WTC11 (cell line): ENCODE measurements at regions not wholly inside any gene's neighbourhood (a gene's known extent, or its start where the extent isn't known, plus 50 kb on each side); places are given as distances from the start of the nearest gene placed in this dataset.
A peak's percentile ranks its signal among the peaks of the same experiment; 100 is the strongest.

ENCODE experiments used
- ATAC-seq: fragments of 200-7000 bp; cut with Tn5 transposase; 2 replicates; pipeline ENCODE4 v1.10.0; 2021; ENCODE audit warnings: mild to moderate bottlenecking, moderate library complexity
- CTCF ChIA-PET: fragments of 300-600 bp; sonication (Branson Sonifier 250); formaldehyde crosslinking; loops from one replicate; lab custom pipeline; 2021; ENCODE audit warnings: antibody characterized with exemption; lab: Charles Lee
- POLR2A ChIA-PET: fragments of 350-600 bp; sonication (Branson Sonifier 250); formaldehyde crosslinking; loops from one replicate; lab custom pipeline; 2021; ENCODE audit warnings: antibody characterized with exemption; lab: Charles Lee
- DNase-seq: peaks from one replicate; pipeline ENCODE4 v3.0.0; 2021; ENCODE audit warnings: low spot score
- H3K27ac Mint-ChIP-seq: 2 replicates; pipeline ENCODE4 v1.8.0; 2021; ENCODE audit warnings: mixed read lengths
- H3K27me3 Mint-ChIP-seq: 2 replicates; pipeline ENCODE4 v1.8.0; 2021; ENCODE audit warnings: low read depth, mild to moderate bottlenecking, moderate library complexity, mixed read lengths
- H3K36me3 Mint-ChIP-seq: 2 replicates; pipeline ENCODE4 v1.8.0; 2021; ENCODE audit warnings: mixed read lengths
- H3K4me1 Mint-ChIP-seq: 2 replicates; pipeline ENCODE4 v1.8.0; 2022; ENCODE audit warnings: mixed read lengths
- H3K4me3 Mint-ChIP-seq: 2 replicates; pipeline ENCODE4 v1.8.0; 2021; ENCODE audit warnings: mild to moderate bottlenecking, moderate library complexity, mixed read lengths
- H3K9me3 Mint-ChIP-seq: 2 replicates; pipeline ENCODE4 v1.8.0; 2021; ENCODE audit warnings: mixed read lengths
- ARID4B ChIP-seq: sonication (generic); formaldehyde crosslinking; IDR thresholded peaks from 2 replicates; pipeline ENCODE4 v1.8.0; 2023; ENCODE audit warnings: missing genetic modification reagents, mild to moderate bottlenecking, borderline replicate concordance
- E2F4 ChIP-seq: sonication (generic); formaldehyde crosslinking; IDR thresholded peaks from 2 replicates; pipeline ENCODE4 v1.8.1; 2022; ENCODE audit warnings: low read depth, mild to moderate bottlenecking, moderate library complexity, missing genetic modification reagents, borderline replicate concordance
- ERG ChIP-seq: fragments of 250-450 bp; sonication (Bioruptor Pico); IDR thresholded peaks from 2 replicates; pipeline ENCODE4 v1.8.0; 2021; ENCODE audit warnings: mild to moderate bottlenecking
- FOXP1 ChIP-seq: sonication (generic); formaldehyde crosslinking; IDR thresholded peaks from 2 replicates; pipeline ENCODE4 v1.8.0; 2022; ENCODE audit warnings: missing genetic modification reagents, mild to moderate bottlenecking, moderate library complexity, borderline replicate concordance
- GTF2I ChIP-seq: fragments of 250-450 bp; sonication (Bioruptor Pico); conservative IDR thresholded peaks from 2 replicates; pipeline ENCODE4 v1.4.0; 2021; ENCODE audit warnings: mild to moderate bottlenecking
- IRF2 ChIP-seq: sonication (generic); formaldehyde crosslinking; IDR thresholded peaks from 2 replicates; pipeline ENCODE4 v1.8.0; 2022; ENCODE audit warnings: low read depth, missing genetic modification reagents, borderline replicate concordance
- JAZF1 ChIP-seq: fragments of 250-450 bp; sonication (Bioruptor Pico); IDR thresholded peaks from 2 replicates; pipeline ENCODE4 v1.9.0; 2021; ENCODE audit warnings: moderate library complexity, mild to moderate bottlenecking, inconsistent platforms
- JUN ChIP-seq: sonication (generic); formaldehyde crosslinking; IDR thresholded peaks from 2 replicates; pipeline ENCODE4 v1.8.0; 2023; ENCODE audit warnings: mild to moderate bottlenecking, missing genetic modification reagents
- MAX ChIP-seq: sonication (generic); formaldehyde crosslinking; IDR thresholded peaks from 2 replicates; pipeline ENCODE4 v1.8.0; 2022; ENCODE audit warnings: mild to moderate bottlenecking, missing genetic modification reagents
- MXD4 ChIP-seq: fragments of 250-450 bp; sonication (Bioruptor Pico); IDR thresholded peaks from 2 replicates; pipeline ENCODE4 v1.8.0; 2021; ENCODE audit warnings: mild to moderate bottlenecking, moderate library complexity, borderline replicate concordance
- MYBL2 ChIP-seq: sonication (generic); formaldehyde crosslinking; IDR thresholded peaks from 2 replicates; pipeline ENCODE4 v1.8.1; 2023; ENCODE audit warnings: mild to moderate bottlenecking, moderate library complexity, missing genetic modification reagents
- NFATC4 ChIP-seq: fragments of 250-450 bp; sonication (Bioruptor Pico); IDR thresholded peaks from 2 replicates; pipeline ENCODE4 v1.9.0; 2021; ENCODE audit warnings: mild to moderate bottlenecking
- RELA ChIP-seq: sonication (generic); formaldehyde crosslinking; IDR thresholded peaks from 2 replicates; pipeline ENCODE4 v1.8.1; 2022; ENCODE audit warnings: missing genetic modification reagents, mild to moderate bottlenecking, borderline replicate concordance
- RORB ChIP-seq: fragments of 250-450 bp; sonication (Bioruptor Pico); IDR thresholded peaks from 2 replicates; pipeline ENCODE4 v1.9.0; 2021; ENCODE audit warnings: mild to moderate bottlenecking
- SOX15 ChIP-seq: fragments of 250-450 bp; sonication (Bioruptor Pico); IDR thresholded peaks from 2 replicates; pipeline ENCODE4 v1.9.0; 2021; ENCODE audit warnings: mild to moderate bottlenecking
- SP1 ChIP-seq: sonication (generic); formaldehyde crosslinking; conservative IDR thresholded peaks from 2 replicates; pipeline ENCODE4 v1.8.1; 2022; ENCODE audit warnings: missing genetic modification reagents
- TCF7 ChIP-seq: sonication (generic); formaldehyde crosslinking; IDR thresholded peaks from 2 replicates; pipeline ENCODE4 v1.8.0; 2022; ENCODE audit warnings: mild to moderate bottlenecking, low read depth, missing genetic modification reagents, moderate library complexity
- TEAD4 ChIP-seq: sonication (generic); formaldehyde crosslinking; IDR thresholded peaks from 2 replicates; pipeline ENCODE4 v1.8.0; 2022; ENCODE audit warnings: mild to moderate bottlenecking, missing genetic modification reagents
- ZNF219 ChIP-seq: sonication (generic); formaldehyde crosslinking; IDR thresholded peaks from 2 replicates; pipeline ENCODE4 v1.8.0; 2023; ENCODE audit warnings: missing genetic modification reagents, mild to moderate bottlenecking, borderline replicate concordance
- ZNF232 ChIP-seq: sonication (generic); formaldehyde crosslinking; IDR thresholded peaks from 2 replicates; pipeline ENCODE4 v1.8.0; 2022; ENCODE audit warnings: mild to moderate bottlenecking, missing genetic modification reagents
- ZNF263 ChIP-seq: sonication (generic); formaldehyde crosslinking; IDR thresholded peaks from 2 replicates; pipeline ENCODE4 v1.8.1; 2022; ENCODE audit warnings: low read depth, mild to moderate bottlenecking, moderate library complexity, missing genetic modification reagents
- TF ChIP-seq, protein P1 (sequence below): sonication (generic); formaldehyde crosslinking; IDR thresholded peaks from 2 replicates; pipeline ENCODE4 v1.8.0; 2022; ENCODE audit warnings: mild to moderate bottlenecking, missing genetic modification reagents
- TF ChIP-seq, protein P2 (sequence below): sonication (generic); formaldehyde crosslinking; IDR thresholded peaks from 2 replicates; pipeline ENCODE4 v1.8.1; 2022; ENCODE audit warnings: missing genetic modification reagents, borderline replicate concordance
- TF ChIP-seq, protein P3 (sequence below): sonication (generic); formaldehyde crosslinking; IDR thresholded peaks from 2 replicates; pipeline ENCODE4 v1.8.1; 2022; ENCODE audit warnings: low read depth, missing genetic modification reagents, borderline replicate concordance
- TF ChIP-seq, protein P4 (sequence below): fragments of 250-450 bp; sonication (Bioruptor Pico); IDR thresholded peaks from 2 replicates; pipeline ENCODE4 v2.1.2; 2022; ENCODE audit warnings: mild to moderate bottlenecking, moderate library complexity

DNA sequence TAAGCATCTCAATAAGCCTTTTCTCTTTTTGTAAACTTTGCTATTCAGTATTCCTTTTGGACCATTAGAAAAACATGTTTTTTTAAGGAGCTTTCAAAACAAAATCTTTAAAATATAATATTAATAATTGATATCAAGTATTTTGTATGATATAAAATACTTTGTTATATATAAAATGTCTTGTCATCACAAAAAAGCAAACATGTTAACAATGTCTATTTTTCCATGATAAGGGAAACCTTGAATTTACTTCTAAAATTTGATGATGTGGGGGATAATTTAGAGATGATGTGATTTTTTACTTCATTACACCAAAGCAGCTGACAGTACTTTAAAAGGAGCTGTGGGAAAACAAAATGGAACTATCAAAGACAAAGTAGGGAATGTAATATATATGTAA lies 887.7 kb downstream of the SI start:
- no peak overlapping the region for H3K27ac Mint-ChIP-seq
- no peak for TF ChIP-seq SP1 (CRISPR knock-in tag)
- no peak for TF ChIP-seq JUN (CRISPR knock-in tag)
- no peak for TF ChIP-seq TCF7 (CRISPR knock-in tag)
- TF ChIP-seq MXD4 (CRISPR knock-in tag): no peak
- TF ChIP-seq, protein P1, sequence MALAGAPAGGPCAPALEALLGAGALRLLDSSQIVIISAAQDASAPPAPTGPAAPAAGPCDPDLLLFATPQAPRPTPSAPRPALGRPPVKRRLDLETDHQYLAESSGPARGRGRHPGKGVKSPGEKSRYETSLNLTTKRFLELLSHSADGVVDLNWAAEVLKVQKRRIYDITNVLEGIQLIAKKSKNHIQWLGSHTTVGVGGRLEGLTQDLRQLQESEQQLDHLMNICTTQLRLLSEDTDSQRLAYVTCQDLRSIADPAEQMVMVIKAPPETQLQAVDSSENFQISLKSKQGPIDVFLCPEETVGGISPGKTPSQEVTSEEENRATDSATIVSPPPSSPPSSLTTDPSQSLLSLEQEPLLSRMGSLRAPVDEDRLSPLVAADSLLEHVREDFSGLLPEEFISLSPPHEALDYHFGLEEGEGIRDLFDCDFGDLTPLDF (CRISPR knock-in tag): no peak
- TF ChIP-seq, protein P2, sequence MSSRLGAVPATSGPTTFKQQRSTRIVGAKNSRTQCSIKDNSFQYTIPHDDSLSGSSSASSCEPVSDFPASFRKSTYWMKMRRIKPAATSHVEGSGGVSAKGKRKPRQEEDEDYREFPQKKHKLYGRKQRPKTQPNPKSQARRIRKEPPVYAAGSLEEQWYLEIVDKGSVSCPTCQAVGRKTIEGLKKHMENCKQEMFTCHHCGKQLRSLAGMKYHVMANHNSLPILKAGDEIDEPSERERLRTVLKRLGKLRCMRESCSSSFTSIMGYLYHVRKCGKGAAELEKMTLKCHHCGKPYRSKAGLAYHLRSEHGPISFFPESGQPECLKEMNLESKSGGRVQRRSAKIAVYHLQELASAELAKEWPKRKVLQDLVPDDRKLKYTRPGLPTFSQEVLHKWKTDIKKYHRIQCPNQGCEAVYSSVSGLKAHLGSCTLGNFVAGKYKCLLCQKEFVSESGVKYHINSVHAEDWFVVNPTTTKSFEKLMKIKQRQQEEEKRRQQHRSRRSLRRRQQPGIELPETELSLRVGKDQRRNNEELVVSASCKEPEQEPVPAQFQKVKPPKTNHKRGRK (CRISPR knock-in tag): no peak
- no peak for TF ChIP-seq RORB (CRISPR knock-in tag)
- no peak for TF ChIP-seq ZNF219 (CRISPR knock-in tag)
- TF ChIP-seq GTF2I (CRISPR knock-in tag): no peak
- TF ChIP-seq TEAD4: no peak
- TF ChIP-seq ZNF232 (CRISPR knock-in tag): no peak
- no peak for TF ChIP-seq IRF2
- TF ChIP-seq, protein P3, sequence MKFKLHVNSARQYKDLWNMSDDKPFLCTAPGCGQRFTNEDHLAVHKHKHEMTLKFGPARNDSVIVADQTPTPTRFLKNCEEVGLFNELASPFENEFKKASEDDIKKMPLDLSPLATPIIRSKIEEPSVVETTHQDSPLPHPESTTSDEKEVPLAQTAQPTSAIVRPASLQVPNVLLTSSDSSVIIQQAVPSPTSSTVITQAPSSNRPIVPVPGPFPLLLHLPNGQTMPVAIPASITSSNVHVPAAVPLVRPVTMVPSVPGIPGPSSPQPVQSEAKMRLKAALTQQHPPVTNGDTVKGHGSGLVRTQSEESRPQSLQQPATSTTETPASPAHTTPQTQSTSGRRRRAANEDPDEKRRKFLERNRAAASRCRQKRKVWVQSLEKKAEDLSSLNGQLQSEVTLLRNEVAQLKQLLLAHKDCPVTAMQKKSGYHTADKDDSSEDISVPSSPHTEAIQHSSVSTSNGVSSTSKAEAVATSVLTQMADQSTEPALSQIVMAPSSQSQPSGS (CRISPR knock-in tag): no peak
- no peak for TF ChIP-seq E2F4 (CRISPR knock-in tag)
- peaks cover 6% of the 10 kb centered on the region; the same call in 1 of the 2 replicates for H3K4me1 Mint-ChIP-seq
- no peak overlapping the region for H3K4me3 Mint-ChIP-seq
- ChIA-PET POLR2A (no interaction called here), CTCF (no interaction called here)
- no peaks in the 10 kb centered on the region for H3K27me3 Mint-ChIP-seq
- no peak for ATAC-seq
- no peak for DNase-seq
- H3K36me3 Mint-ChIP-seq: no peaks in the 10 kb centered on the region; the same call in 1 of the 2 replicates
- H3K9me3 Mint-ChIP-seq: peaks cover 5% of the 10 kb centered on the region

DNA sequence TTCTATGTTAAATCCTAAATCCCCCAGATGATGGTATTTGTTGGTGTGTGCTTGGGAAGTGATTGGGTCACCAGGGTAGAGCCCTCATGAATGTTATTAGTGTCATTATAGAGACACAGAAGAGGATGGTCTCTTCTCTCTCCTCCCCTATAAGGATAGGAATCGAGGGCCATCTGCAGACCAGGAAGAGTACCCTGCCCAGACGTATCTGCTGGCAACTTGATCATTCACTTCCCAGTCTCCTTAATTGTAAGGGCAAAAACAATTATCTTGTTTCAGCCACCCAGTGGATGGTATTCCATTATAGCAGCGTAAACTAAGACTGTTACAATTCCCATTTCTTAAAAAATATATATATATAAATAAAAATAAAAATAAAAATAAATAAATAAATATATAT lies 892.2 kb downstream of the SI start:
- peaks cover 47% of the 10 kb centered on the region for H3K9me3 Mint-ChIP-seq
- no peaks in the 10 kb centered on the region for H3K4me1 Mint-ChIP-seq
- DNase-seq (no peak), ATAC-seq (peak; percentile 76)
- ChIA-PET POLR2A (no interaction called here), CTCF (no interaction called here)
- H3K27ac Mint-ChIP-seq: no peak overlapping the region
- no peaks in the 10 kb centered on the region for H3K27me3 Mint-ChIP-seq
- H3K36me3 Mint-ChIP-seq: peaks cover 26% of the 10 kb centered on the region
- H3K4me3 Mint-ChIP-seq: no peak overlapping the region
- no peak for TF ChIP-seq JAZF1
- no peak for TF ChIP-seq NFATC4 (CRISPR knock-in tag)
- TF ChIP-seq RELA: no peak
- TF ChIP-seq MAX (CRISPR knock-in tag): no peak
- no peak for TF ChIP-seq FOXP1 (CRISPR knock-in tag)
- TF ChIP-seq, protein P4, sequence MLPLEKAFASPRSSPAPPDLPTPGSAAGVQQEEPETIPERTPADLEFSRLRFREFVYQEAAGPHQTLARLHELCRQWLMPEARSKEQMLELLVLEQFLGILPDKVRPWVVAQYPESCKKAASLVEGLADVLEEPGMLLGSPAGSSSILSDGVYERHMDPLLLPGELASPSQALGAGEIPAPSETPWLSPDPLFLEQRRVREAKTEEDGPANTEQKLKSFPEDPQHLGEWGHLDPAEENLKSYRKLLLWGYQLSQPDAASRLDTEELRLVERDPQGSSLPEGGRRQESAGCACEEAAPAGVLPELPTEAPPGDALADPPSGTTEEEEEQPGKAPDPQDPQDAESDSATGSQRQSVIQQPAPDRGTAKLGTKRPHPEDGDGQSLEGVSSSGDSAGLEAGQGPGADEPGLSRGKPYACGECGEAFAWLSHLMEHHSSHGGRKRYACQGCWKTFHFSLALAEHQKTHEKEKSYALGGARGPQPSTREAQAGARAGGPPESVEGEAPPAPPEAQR (CRISPR knock-in tag): no peak
- TF ChIP-seq MYBL2 (CRISPR knock-in tag): no peak
- TF ChIP-seq SOX15 (CRISPR knock-in tag): no peak
- no peak for TF ChIP-seq ARID4B
- no peak for TF ChIP-seq ZNF263 (CRISPR knock-in tag)
- no peak for TF ChIP-seq ERG (CRISPR knock-in tag)
